Endothelial cell of umbilical vein (primary cell): ENCODE measurements at regions not wholly inside any gene's neighbourhood (a gene's known extent, or its start where the extent isn't known, plus 50 kb on each side); places are given as distances from the start of the nearest gene placed in this dataset.

Source experiments
- BruUV-seq: library from RNA; stranded (reverse); fragments of 400-500 nt; replicated peaks from 2 replicates; lab custom pipeline; 2021; lab: Mats Ljungman, UMichigan
- CTCF ChIA-PET: fragments of 300-600, 350-600 bp; sonication (Branson Sonifier 250); formaldehyde crosslinking; loops from one replicate; lab custom pipeline; 2021; ENCODE audit warnings: antibody characterized with exemption, inconsistent platforms; lab: Charles Lee
- POLR2A ChIA-PET: fragments of 300-600, 350-600 bp; sonication (Branson Sonifier 250); formaldehyde crosslinking; loops from one replicate; lab custom pipeline; 2021; ENCODE audit warnings: antibody characterized with exemption, inconsistent platforms; lab: Charles Lee
- DNase-seq: peaks from one replicate; pipeline ENCODE4 v3.0.0-alpha.2; 2011; ENCODE audit warnings: low read depth, low spot score
- FAIRE-seq: peaks from 2 replicates; lab custom pipeline; 2011; peaks lifted over from hg19 to GRCh38; lab: Jason Lieb, UNC
- H2AFZ ChIP-seq: 2 replicates; pipeline ENCODE4 v1.6.0; 2012; ENCODE audit warnings: low read depth, low read length, control low read depth, inconsistent platforms
- H3K27ac ChIP-seq: 2 replicates; pipeline ENCODE4 v1.5.1; 2011; ENCODE audit warnings: low read depth, mild to moderate bottlenecking, control low read depth, low read length, moderate library complexity; ENCODE audit not compliant: insufficient read depth
- H3K27me3 ChIP-seq, 2 experiments: 2 replicates each; pipeline versions ENCODE4 v1.6.0 to v1.6.1; 2011; ENCODE audit warnings: low read length in 2 of 2, mixed read lengths in 1 of 2; ENCODE audit not compliant: control insufficient read depth in 2 of 2, insufficient read depth in 2 of 2
- H3K36me3 ChIP-seq, 2 experiments: 2 replicates in 1 of 2; 3 replicates in 1 of 2; pipeline ENCODE4 v1.5.1; 2011; ENCODE audit warnings: low read length in 2 of 2, mild to moderate bottlenecking in 1 of 2, moderate library complexity in 1 of 2; ENCODE audit not compliant: control insufficient read depth in 2 of 2, insufficient read depth in 2 of 2; ENCODE audit errors: extremely low read depth in 1 of 2
- H3K4me1 ChIP-seq: 3 replicates; pipeline ENCODE4 v1.5.1; 2011; ENCODE audit warnings: mild to moderate bottlenecking, low read length; ENCODE audit not compliant: control insufficient read depth, insufficient read depth; ENCODE audit errors: extremely low read depth
- H3K4me2 ChIP-seq: 2 replicates; pipeline ENCODE4 v1.6.1; 2011; ENCODE audit warnings: low read length, control low read depth, mixed read lengths; ENCODE audit not compliant: insufficient read depth
- H3K4me3 ChIP-seq, 3 experiments: fragments of 200-600 bp in 1 of 3; sonication (generic), shearing (Covaris generic) in 1 of 3; replicated peaks in 1 of 3; 2 replicates each; pipeline ENCODE4 v1.5.1; 2011 to 2016; ENCODE audit warnings: control low read depth in 3 of 3, low read length in 3 of 3, mild to moderate bottlenecking in 2 of 3, inconsistent platforms in 1 of 3, low read depth in 1 of 3, moderate library complexity in 1 of 3; ENCODE audit not compliant: insufficient read depth in 1 of 3
- H3K79me2 ChIP-seq: 2 replicates; pipeline ENCODE4 v1.6.0; 2012; ENCODE audit warnings: low read length, inconsistent platforms; ENCODE audit not compliant: control insufficient read depth, insufficient read depth
- H3K9ac ChIP-seq: replicated peaks from 2 replicates; pipeline ENCODE3; 2011; ENCODE audit warnings: low read length, control low read depth; ENCODE audit not compliant: insufficient read depth; ENCODE audit errors: extremely low read depth
- H3K9me1 ChIP-seq: replicated peaks from 3 replicates; pipeline ENCODE4 v1.6.0; 2011; ENCODE audit warnings: mild to moderate bottlenecking, low read length; ENCODE audit not compliant: control insufficient read depth, insufficient read depth; ENCODE audit errors: extremely low read depth
- H3K9me3 ChIP-seq: replicated peaks from 2 replicates; pipeline ENCODE4 v1.5.1; 2012; ENCODE audit warnings: low read length, inconsistent platforms; ENCODE audit not compliant: control insufficient read depth, insufficient read depth
- H4K20me1 ChIP-seq: replicated peaks from 2 replicates; pipeline ENCODE3; 2011; ENCODE audit warnings: mild to moderate bottlenecking, low read length; ENCODE audit not compliant: control insufficient read depth, insufficient read depth; ENCODE audit errors: extremely low read depth
- EZH2 ChIP-seq: IDR thresholded peaks from 2 replicates; pipeline ENCODE4 v1.6.1; 2012; ENCODE audit warnings: borderline replicate concordance, low read depth, mild to moderate bottlenecking, moderate library complexity, low read length, inconsistent platforms; ENCODE audit not compliant: severe bottlenecking
- FOS ChIP-seq: IDR thresholded peaks from 2 replicates; pipeline ENCODE4 v1.6.1; 2011; ENCODE audit warnings: mild to moderate bottlenecking, low read length, moderate library complexity, borderline replicate concordance; ENCODE audit not compliant: insufficient read depth
- GATA2 ChIP-seq: IDR thresholded peaks from 2 replicates; pipeline ENCODE4 v1.7.0; 2011; ENCODE audit warnings: low read depth, mild to moderate bottlenecking, moderate library complexity, mixed read lengths, low read length; ENCODE audit not compliant: insufficient read length, insufficient read depth
- JUN ChIP-seq: IDR thresholded peaks from 2 replicates; pipeline ENCODE4 v1.6.1; 2011; ENCODE audit warnings: borderline replicate concordance, low read depth; ENCODE audit not compliant: insufficient read length, insufficient read depth
- MYC ChIP-seq: IDR thresholded peaks from one replicate; pipeline ENCODE4 v1.6.1; 2011; ENCODE audit warnings: mild to moderate bottlenecking, low read depth, low read length
- POLR2A ChIP-seq: IDR thresholded peaks from 2 replicates; pipeline ENCODE4 v1.6.1; 2012; ENCODE audit warnings: low read depth, mild to moderate bottlenecking, control low read depth, low read length
- POLR2AphosphoS5 ChIP-seq: IDR thresholded peaks from 2 replicates; pipeline ENCODE4 v1.6.1; 2012; ENCODE audit warnings: low read depth, mild to moderate bottlenecking, control low read depth, low read length, moderate library complexity; ENCODE audit not compliant: insufficient read depth
- dilution Hi-C: fragments of 300-500 bp; cut with MboI; formaldehyde crosslinking; loops from one replicate; pipeline ENCODE4 v1.15.0; 2019; ENCODE audit warnings: low sequenced_read_pairs; ENCODE audit not compliant: extremely low pct_ligation_motif_present
- intact Hi-C: fragments of 100-400 bp; cut with micrococcal nuclease; formaldehyde crosslinking; loops from one replicate; pipeline ENCODE4 v1.10.0; 2022
- TF ChIP-seq, protein P1 (sequence below), 2 donors: IDR thresholded peaks; 1 replicate in 1 of 2; 2 replicates in 1 of 2; pipeline ENCODE4 v1.5.1; 2011; ENCODE audit warnings: low read length in 2 of 2, mild to moderate bottlenecking in 2 of 2, moderate library complexity in 2 of 2, control low read depth in 1 of 2, inconsistent platforms in 1 of 2, low read depth in 1 of 2; ENCODE audit not compliant: insufficient read depth in 1 of 2; ENCODE audit errors: extremely low read depth in 1 of 2
- TF ChIP-seq, protein P2 (sequence below): IDR thresholded peaks from 2 replicates; pipeline ENCODE4 v1.6.1; 2011; ENCODE audit not compliant: insufficient read depth, insufficient read length

DNA sequence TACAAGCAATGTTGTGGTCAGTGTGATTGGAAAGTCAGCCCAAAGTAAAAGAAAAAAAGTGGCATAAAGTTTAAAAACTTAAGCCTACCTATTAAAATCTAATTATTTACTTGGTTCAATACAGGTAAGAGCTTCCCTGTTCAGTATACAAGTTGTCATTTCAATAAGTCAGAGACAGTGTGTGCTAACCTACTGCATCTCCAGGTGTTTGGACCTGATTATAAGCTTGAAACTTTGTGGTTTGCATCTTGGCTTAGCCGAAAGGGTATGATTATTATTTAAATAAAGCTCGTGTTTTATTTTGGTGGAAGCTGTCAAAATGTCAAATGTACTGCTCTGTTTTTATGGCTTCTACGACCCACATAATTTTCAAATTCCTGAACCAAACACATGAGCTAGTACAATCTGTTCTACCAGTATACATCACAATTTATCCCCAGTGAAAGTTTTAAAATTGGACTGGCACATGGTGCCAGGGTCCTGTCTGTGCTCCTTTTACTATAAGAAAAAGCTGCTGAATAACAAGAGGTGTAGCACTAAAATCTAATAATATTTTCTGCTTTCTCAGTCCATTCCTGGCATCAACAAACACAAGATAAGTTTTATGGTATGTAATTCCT, 103.9 kb upstream of the ANO3 start:
- Histone ChIP-seq H3K27me3 (no peaks in the 10 kb centered on the region), H3K27ac (peak overlapping the region; percentile 87), H3K4me3 (no peak overlapping the region), H2AFZ (peak overlapping the region; percentile 9), H3K36me3 (no peaks in the 10 kb centered on the region), H4K20me1 (no peaks in the 10 kb centered on the region), H3K9ac (peak overlapping the region; percentile 75), H3K4me1 (peaks cover 49% of the 10 kb centered on the region), H3K9me3 (no peaks in the 10 kb centered on the region), H3K79me2 (no peaks in the 10 kb centered on the region), H3K4me2 (peak overlapping the region; percentile 83), H3K9me1 (no peaks in the 10 kb centered on the region)
- dilution Hi-C loops (loop anchor here (25.0 kb wide), 1 partner anchor 241 kb away; no protein-coding TSS in a partner anchor), intact Hi-C loops (loop anchor here (1.0 to 5.0 kb wide), 9 partner anchors 48 to 1841 kb away; no protein-coding TSS in a partner anchor)
- FAIRE-seq (no peak), DNase-seq (no peak)
- TF ChIP-seq POLR2AphosphoS5 (no peak), FOS (no peak)
- TF ChIP-seq, protein P1, sequence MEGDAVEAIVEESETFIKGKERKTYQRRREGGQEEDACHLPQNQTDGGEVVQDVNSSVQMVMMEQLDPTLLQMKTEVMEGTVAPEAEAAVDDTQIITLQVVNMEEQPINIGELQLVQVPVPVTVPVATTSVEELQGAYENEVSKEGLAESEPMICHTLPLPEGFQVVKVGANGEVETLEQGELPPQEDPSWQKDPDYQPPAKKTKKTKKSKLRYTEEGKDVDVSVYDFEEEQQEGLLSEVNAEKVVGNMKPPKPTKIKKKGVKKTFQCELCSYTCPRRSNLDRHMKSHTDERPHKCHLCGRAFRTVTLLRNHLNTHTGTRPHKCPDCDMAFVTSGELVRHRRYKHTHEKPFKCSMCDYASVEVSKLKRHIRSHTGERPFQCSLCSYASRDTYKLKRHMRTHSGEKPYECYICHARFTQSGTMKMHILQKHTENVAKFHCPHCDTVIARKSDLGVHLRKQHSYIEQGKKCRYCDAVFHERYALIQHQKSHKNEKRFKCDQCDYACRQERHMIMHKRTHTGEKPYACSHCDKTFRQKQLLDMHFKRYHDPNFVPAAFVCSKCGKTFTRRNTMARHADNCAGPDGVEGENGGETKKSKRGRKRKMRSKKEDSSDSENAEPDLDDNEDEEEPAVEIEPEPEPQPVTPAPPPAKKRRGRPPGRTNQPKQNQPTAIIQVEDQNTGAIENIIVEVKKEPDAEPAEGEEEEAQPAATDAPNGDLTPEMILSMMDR (IDR thresholded peaks at IDR 0.05; ENCODE audit: extremely low read depth in 1 of 2, insufficient read depth in 1 of 2, low read depth in 1 of 2, low read length in 2 of 2) = no peak
- CTCF ChIA-PET = interaction anchor here (0.7 to 3.9 kb wide), 17 partner anchors 9 to 1841 kb away, joined by 3 to 142 read pairs (median 4); no protein-coding TSS in a partner anchor
- BruUV-seq = TSS peak; percentile 84
- POLR2A ChIA-PET = no interaction called here

DNA sequence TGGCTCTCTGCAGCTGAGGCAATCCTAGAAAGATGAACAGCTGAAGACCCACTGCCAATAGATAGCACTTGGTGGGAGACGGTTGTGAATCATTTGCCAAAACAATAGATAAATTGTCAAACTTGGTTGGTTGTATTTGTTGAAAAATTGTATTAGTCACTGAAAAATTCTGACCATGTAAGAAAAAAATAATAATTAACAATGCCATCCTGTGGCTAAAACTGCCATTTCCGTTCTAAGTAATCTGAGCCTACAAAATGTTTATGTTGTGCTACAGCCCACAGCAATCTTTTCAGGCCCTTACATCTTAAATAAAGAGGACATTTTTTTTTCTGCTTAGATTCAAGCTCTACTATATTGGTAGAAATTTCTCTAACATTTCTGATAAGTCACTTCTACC, 103.2 kb upstream of the ANO3 start:
- Histone ChIP-seq H3K27ac (peak overlapping the region; percentile 87), H3K9me3 (no peaks in the 10 kb centered on the region), H3K4me1 (peaks cover 49% of the 10 kb centered on the region), H3K27me3 (no peaks in the 10 kb centered on the region), H3K4me2 (peak overlapping the region; percentile 56), H4K20me1 (no peaks in the 10 kb centered on the region), H2AFZ (peak overlapping the region; percentile 28), H3K79me2 (no peaks in the 10 kb centered on the region), H3K9ac (peak overlapping the region; percentile 75), H3K36me3 (no peaks in the 10 kb centered on the region), H3K4me3 (peak overlapping the region in 1 of 3 experiments; percentile 1), H3K9me1 (no peaks in the 10 kb centered on the region)
- FAIRE-seq = peak; percentile 59
- no TSS peak for BruUV-seq
- intact Hi-C loops = loop anchor here (1.0 to 5.0 kb wide), 5 partner anchors 56 to 1721 kb away; no protein-coding TSS in a partner anchor
- no peak for TF ChIP-seq JUN
- peak; percentile 37 for TF ChIP-seq GATA2
- no peak for TF ChIP-seq POLR2AphosphoS5
- TF ChIP-seq, protein P2, sequence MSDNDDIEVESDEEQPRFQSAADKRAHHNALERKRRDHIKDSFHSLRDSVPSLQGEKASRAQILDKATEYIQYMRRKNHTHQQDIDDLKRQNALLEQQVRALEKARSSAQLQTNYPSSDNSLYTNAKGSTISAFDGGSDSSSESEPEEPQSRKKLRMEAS = no peak
- no peak for TF ChIP-seq POLR2A
- TF ChIP-seq, protein P1 (IDR thresholded peaks at IDR 0.05; ENCODE audit: extremely low read depth in 1 of 2, insufficient read depth in 1 of 2, low read depth in 1 of 2, low read length in 2 of 2) = no peak
- TF ChIP-seq EZH2 = no peak
- peak; percentile 24 for TF ChIP-seq FOS
- no peak for TF ChIP-seq MYC
- DNase-seq = peak; percentile 81
- dilution Hi-C loops = loop anchor here (25.0 kb wide), 1 partner anchor 241 kb away; no protein-coding TSS in a partner anchor
- POLR2A ChIA-PET = no interaction called here
- CTCF ChIA-PET = interaction anchor here (0.7 to 3.9 kb wide), 13 partner anchors 9 to 1842 kb away, joined by 3 to 142 read pairs (median 4); no protein-coding TSS in a partner anchor
